Left ventricle myocardium inferior (tissue), 1 donor: ENCODE measurements at regions not wholly inside any gene's neighbourhood (a gene's known extent, or its start where the extent isn't known, plus 50 kb on each side); places are given as distances from the start of the nearest gene placed in this dataset.

Experiments used
- DNase-seq: peaks from one replicate; pipeline ENCODE4 v3.0.0-alpha.2; 2020
- H3K27ac ChIP-seq: fragments of 200-600 bp; replicated peaks from 2 replicates; pipeline ENCODE4 v1.8.0; 2021
- H3K27me3 ChIP-seq: fragments of 200-600 bp; 2 replicates; pipeline ENCODE4 v1.8.0; 2021; ENCODE audit warnings: low read depth
- H3K36me3 ChIP-seq: fragments of 200-600 bp; 2 replicates; pipeline ENCODE4 v1.8.0; 2021
- H3K4me1 ChIP-seq: fragments of 200-600 bp; 2 replicates; pipeline ENCODE4 v1.8.0; 2021
- H3K4me3 ChIP-seq: fragments of 200-600 bp; 2 replicates; pipeline ENCODE4 v1.8.0; 2021; ENCODE audit warnings: mild to moderate bottlenecking, moderate library complexity
- H3K9me3 ChIP-seq: fragments of 200-600 bp; replicated peaks from 2 replicates; pipeline ENCODE4 v1.8.0; 2021
- CTCF ChIP-seq: fragments of 200-600 bp; IDR thresholded peaks from 2 replicates; pipeline ENCODE4 v1.8.0; 2021; ENCODE audit warnings: antibody characterized with exemption, mild to moderate bottlenecking, borderline replicate concordance
- intact Hi-C: fragments of 100-400 bp; cut with micrococcal nuclease; formaldehyde crosslinking; loops from one replicate; pipeline ENCODE4 v1.11.0; 2022
- donor health status: DM: no; HTN: yes; CAD: no; lungs with severe emphysema.

GRCh38 chr13:48838193-48838973 lies 137.3 kb upstream of the FNDC3A start:
- Histone ChIP-seq H3K27ac (no peak overlapping the region), H3K4me1 (peaks cover 7% of the 10 kb centered on the region), H3K36me3 (no peaks in the 10 kb centered on the region), H3K9me3 (peaks cover 23% of the 10 kb centered on the region), H3K27me3 (no peaks in the 10 kb centered on the region), H3K4me3 (no peak overlapping the region)
- DNase-seq: no peak
- intact Hi-C loops: no loop called here
- TF ChIP-seq CTCF: no peak

- Histone ChIP-seq H3K4me1 (peaks cover 7% of the 10 kb centered on the region), H3K36me3 (no peaks in the 10 kb centered on the region), H3K9me3 (peaks cover 15% of the 10 kb centered on the region), H3K27me3 (no peaks in the 10 kb centered on the region), H3K27ac (no peak overlapping the region), H3K4me3 (no peak overlapping the region)
- intact Hi-C loops: no loop called here
- no peak for DNase-seq
- TF ChIP-seq CTCF: no peak
Measured at GRCh38 chr13:48839171-48839570, 136.5 kb upstream of the FNDC3A start.

GRCh38 chr13:48840366-48840765 lies 135.3 kb upstream of the FNDC3A start:
- no peak overlapping the region for H3K27ac ChIP-seq
- TF ChIP-seq CTCF: no peak
- H3K36me3 ChIP-seq: no peaks in the 10 kb centered on the region
- H3K9me3 ChIP-seq: peaks cover 4% of the 10 kb centered on the region
- H3K4me1 ChIP-seq: peaks cover 7% of the 10 kb centered on the region
- DNase-seq: no peak
- H3K27me3 ChIP-seq: no peaks in the 10 kb centered on the region
- intact Hi-C loops: no loop called here
- H3K4me3 ChIP-seq: no peak overlapping the region

- intact Hi-C loops: no loop called here
- no peak overlapping the region for H3K4me3 ChIP-seq
- H3K4me1 ChIP-seq: peaks cover 7% of the 10 kb centered on the region
- H3K36me3 ChIP-seq: no peaks in the 10 kb centered on the region
- H3K27me3 ChIP-seq: no peaks in the 10 kb centered on the region
- no peaks in the 10 kb centered on the region for H3K9me3 ChIP-seq
- DNase-seq: no peak
- no peak for TF ChIP-seq CTCF
- no peak overlapping the region for H3K27ac ChIP-seq
Measured at GRCh38 chr13:48842316-48842715, 133.4 kb upstream of the FNDC3A start.

- Histone ChIP-seq H3K27me3 (no peaks in the 10 kb centered on the region), H3K4me3 (no peak overlapping the region), H3K9me3 (no peaks in the 10 kb centered on the region), H3K4me1 (no peaks in the 10 kb centered on the region), H3K36me3 (no peaks in the 10 kb centered on the region), H3K27ac (no peak overlapping the region)
- intact Hi-C loops: no loop called here
- TF ChIP-seq CTCF: no peak
- DNase-seq: no peak
Measured at GRCh38 chr13:48843630-48844380, 131.9 kb upstream of the FNDC3A start.
